ENCODE measurements at regions not wholly inside any gene's neighbourhood (a gene's known extent, or its start where the extent isn't known, plus 50 kb on each side); places are given as distances from the start of the nearest gene placed in this dataset.

DNA sequence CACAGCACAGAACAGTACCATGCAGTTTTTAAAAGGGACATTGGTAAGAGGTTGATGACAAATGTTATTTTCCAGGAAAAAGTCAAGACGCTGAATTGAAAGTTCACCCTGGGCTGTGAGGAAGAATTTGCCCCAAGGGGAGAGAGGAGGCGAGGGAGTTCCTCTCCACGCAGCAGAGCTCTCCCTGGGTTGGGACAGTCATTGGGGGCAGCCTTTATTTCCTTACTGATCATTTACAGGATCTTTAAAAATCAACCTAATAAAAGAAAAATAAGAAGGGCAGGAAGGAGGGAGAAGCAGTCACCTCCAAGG is 49.9 kb upstream of the WNT7B start:
- no peak overlapping the region for H2AFZ ChIP-seq (ENCODE audit: low read depth)
- H3K27me3 ChIP-seq (ENCODE audit: insufficient read depth): no peaks in the 10 kb centered on the region
- no peak overlapping the region for H3K27ac ChIP-seq (ENCODE audit: low read depth in 2 of 2, low read length in 1 of 2)
- no peaks in the 10 kb centered on the region for H3K79me2 ChIP-seq (ENCODE audit: insufficient read depth)
- no peaks in the 10 kb centered on the region for H3K9me2 ChIP-seq
- ChIA-PET POLR2A (no interaction called here), CTCF (interaction anchor here (1.1 to 2.1 kb wide), 3 partner anchors 11 to 21 kb away, joined by 4 to 11 read pairs (median 5); no protein-coding TSS in a partner anchor)
- WGBS (ENCODE audit: low lambda C conversion rate): 78% methylated on average over 3 of the region's 3 CpGs
- no peaks in the 10 kb centered on the region for H3K9me3 ChIP-seq
- no peak overlapping the region for H3K4me3 ChIP-seq (ENCODE audit: low read depth in 2 of 2, low read length in 1 of 2)
- no peaks in the 10 kb centered on the region for H4K20me1 ChIP-seq (ENCODE audit: insufficient read depth)
- TF ChIP-seq, protein P1, sequence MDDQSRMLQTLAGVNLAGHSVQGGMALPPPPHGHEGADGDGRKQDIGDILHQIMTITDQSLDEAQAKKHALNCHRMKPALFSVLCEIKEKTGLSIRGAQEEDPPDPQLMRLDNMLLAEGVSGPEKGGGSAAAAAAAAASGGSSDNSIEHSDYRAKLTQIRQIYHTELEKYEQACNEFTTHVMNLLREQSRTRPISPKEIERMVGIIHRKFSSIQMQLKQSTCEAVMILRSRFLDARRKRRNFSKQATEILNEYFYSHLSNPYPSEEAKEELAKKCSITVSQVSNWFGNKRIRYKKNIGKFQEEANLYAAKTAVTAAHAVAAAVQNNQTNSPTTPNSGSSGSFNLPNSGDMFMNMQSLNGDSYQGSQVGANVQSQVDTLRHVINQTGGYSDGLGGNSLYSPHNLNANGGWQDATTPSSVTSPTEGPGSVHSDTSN (IDR thresholded peaks at IDR 0.05): no peak
- TF ChIP-seq, protein P2, sequence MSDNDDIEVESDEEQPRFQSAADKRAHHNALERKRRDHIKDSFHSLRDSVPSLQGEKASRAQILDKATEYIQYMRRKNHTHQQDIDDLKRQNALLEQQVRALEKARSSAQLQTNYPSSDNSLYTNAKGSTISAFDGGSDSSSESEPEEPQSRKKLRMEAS (IDR thresholded peaks at IDR 0.05; ENCODE audit: low read depth): no peak
- no peak for TF ChIP-seq NFIC (IDR thresholded peaks at IDR 0.05; ENCODE audit: borderline replicate concordance)
- TF ChIP-seq TEAD4 (IDR thresholded peaks at IDR 0.05; ENCODE audit: borderline replicate concordance, insufficient read depth): no peak
- no peak for TF ChIP-seq EZH2phosphoT487 (IDR thresholded peaks at IDR 0.05; ENCODE audit: borderline replicate concordance, low read depth)
- TF ChIP-seq TCF12 (IDR thresholded peaks at IDR 0.05): no peak
- TF ChIP-seq RFX5 (IDR thresholded peaks at IDR 0.05; ENCODE audit: low read length): no peak
- no peak for TF ChIP-seq RCOR1 (IDR thresholded peaks at IDR 0.05; ENCODE audit: low read length)
- TF ChIP-seq SMC3 (IDR thresholded peaks at IDR 0.05; ENCODE audit: low read depth, low read length): no peak
- TF ChIP-seq, protein P3, sequence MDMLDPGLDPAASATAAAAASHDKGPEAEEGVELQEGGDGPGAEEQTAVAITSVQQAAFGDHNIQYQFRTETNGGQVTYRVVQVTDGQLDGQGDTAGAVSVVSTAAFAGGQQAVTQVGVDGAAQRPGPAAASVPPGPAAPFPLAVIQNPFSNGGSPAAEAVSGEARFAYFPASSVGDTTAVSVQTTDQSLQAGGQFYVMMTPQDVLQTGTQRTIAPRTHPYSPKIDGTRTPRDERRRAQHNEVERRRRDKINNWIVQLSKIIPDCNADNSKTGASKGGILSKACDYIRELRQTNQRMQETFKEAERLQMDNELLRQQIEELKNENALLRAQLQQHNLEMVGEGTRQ (IDR thresholded peaks at IDR 0.05; ENCODE audit: borderline replicate concordance, low read depth, low read length): no peak
- no peak for TF ChIP-seq MXI1 (IDR thresholded peaks at IDR 0.05; ENCODE audit: low read depth, low read length)
- no peak for TF ChIP-seq FOXJ3 (CRISPR knock-in tag; IDR thresholded peaks at IDR 0.05)
- no peak for TF ChIP-seq MEF2A (IDR thresholded peaks at IDR 0.05; ENCODE audit: borderline replicate concordance, low read depth)
- no peak for TF ChIP-seq CHD2 (IDR thresholded peaks at IDR 0.05; ENCODE audit: low read length, partially characterized antibody)
- no peak for TF ChIP-seq CTCF (IDR thresholded peaks at IDR 0.05)
- TF ChIP-seq FOSL2 (IDR thresholded peaks at IDR 0.05; ENCODE audit: borderline replicate concordance, low read depth): no peak
- no peak for TF ChIP-seq GABPA (IDR thresholded peaks at IDR 0.05; ENCODE audit: low read depth)
- no peak overlapping the region for H3K9ac ChIP-seq
- H3F3A ChIP-seq (replicated peaks; ENCODE audit: insufficient read depth): no peaks in the 10 kb centered on the region
- H3K4me2 ChIP-seq: no peak overlapping the region
- H3K4me1 ChIP-seq (ENCODE audit: control insufficient read depth in 1 of 2, insufficient read depth in 2 of 2, low read depth in 1 of 2, low read length in 1 of 2): no peaks in the 10 kb centered on the region
- no peaks in the 10 kb centered on the region for H3K36me3 ChIP-seq (replicated peaks in 1 of 2; ENCODE audit: control insufficient read depth in 1 of 2, insufficient read depth in 2 of 2, low read length in 1 of 2)
- no peak for DNase-seq
